Ovary (tissue), 3 donors: ENCODE measurements at regions not wholly inside any gene's neighbourhood (a gene's known extent, or its start where the extent isn't known, plus 50 kb on each side); places are given as distances from the start of the nearest gene placed in this dataset.

Experiments used
- CTCF ChIP-seq, 3 donors: fragments of 450-650 bp in 2 of 3; fragments of 200-600 bp in 1 of 3; IDR thresholded peaks; one replicate each; pipeline versions ENCODE4 v1.5.1 to v1.8.0; 2016 to 2022; ENCODE audit warnings: antibody characterized with exemption in 3 of 3, mild to moderate bottlenecking in 1 of 3
- POLR2A ChIP-seq: fragments of 450-650 bp; IDR thresholded peaks from one replicate; pipeline ENCODE4 v1.6.1; 2017; ENCODE audit warnings: antibody characterized with exemption, mild to moderate bottlenecking, moderate library complexity
- donor health status: DM: no; HTN: no; CAD: no.

DNA sequence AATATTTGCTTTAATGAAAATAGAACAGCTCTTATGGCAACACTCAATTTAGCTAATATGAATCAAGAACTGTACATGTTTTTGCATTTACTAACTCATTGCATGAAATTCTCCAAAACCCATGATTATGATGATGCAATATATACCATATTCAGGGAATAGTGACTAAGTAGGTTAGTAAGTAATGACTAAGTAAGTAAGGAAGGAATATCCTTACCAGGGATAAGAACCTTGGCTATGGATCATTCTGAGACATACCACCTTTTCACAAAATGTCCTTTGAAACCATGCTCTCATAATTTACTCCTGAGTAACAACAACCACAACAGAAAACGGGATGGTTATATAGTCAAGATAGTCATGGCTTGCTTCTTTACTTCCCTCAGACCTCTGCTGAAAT lies 1513.0 kb downstream of the STIM2 start:
- TF ChIP-seq POLR2A (no peak), CTCF (IDR thresholded peaks at IDR 0.05) (no peak)
